ENCODE measurements at regions not wholly inside any gene's neighbourhood (a gene's known extent, or its start where the extent isn't known, plus 50 kb on each side); places are given as distances from the start of the nearest gene placed in this dataset.
A peak's percentile ranks its signal among the peaks of the same experiment; 100 is the strongest.
"Not testable (repeated sequence)": the region's sequence is repeated elsewhere in the genome, so short reads cannot be mapped to it uniquely, and the experiment has no call there.

- DNase-seq (ENCODE audit: insufficient read length, low spot score): no peak
- FAIRE-seq: no peak
Observed at GRCh38 chr5:12675959-12676358, 771.7 kb upstream of the CTNND2 start.

GRCh38 chr5:12672141-12672540 lies 767.9 kb upstream of the CTNND2 start:
- DNase-seq (ENCODE audit: insufficient read length, low spot score): no peak

GRCh38 chr5:12669326-12669725 lies 765.1 kb upstream of the CTNND2 start:
- no peak for FAIRE-seq
- no peak for DNase-seq (ENCODE audit: insufficient read length, low spot score)

More at GRCh38 chr5:12672141-12672540, 767.9 kb upstream of the CTNND2 start:
- FAIRE-seq: no peak

GRCh38 chr5:12668564-12668963 lies 764.3 kb upstream of the CTNND2 start:
- no peak for DNase-seq (ENCODE audit: insufficient read length, low spot score)

GRCh38 chr5:12667818-12668217 lies 763.6 kb upstream of the CTNND2 start:
- not testable (repeated sequence) for FAIRE-seq

More at GRCh38 chr5:12668564-12668963, 764.3 kb upstream of the CTNND2 start:
- no peak for FAIRE-seq

GRCh38 chr5:12665772-12666171 lies 761.5 kb upstream of the CTNND2 start:
- FAIRE-seq; DNase-seq (ENCODE audit: insufficient read length, low spot score): not testable (repeated sequence)

More at GRCh38 chr5:12667818-12668217, 763.6 kb upstream of the CTNND2 start:
- DNase-seq (ENCODE audit: insufficient read length, low spot score): not testable (repeated sequence)

- FAIRE-seq (no peak), DNase-seq (ENCODE audit: insufficient read length, low spot score) (no peak)
Observed at GRCh38 chr5:12662545-12663314, 758.5 kb upstream of the CTNND2 start.

- no peak for FAIRE-seq
Observed at GRCh38 chr5:12661617-12662370, 757.5 kb upstream of the CTNND2 start.

GRCh38 chr5:12660279-12661107 lies 756.2 kb upstream of the CTNND2 start:
- not testable (repeated sequence) for DNase-seq (ENCODE audit: insufficient read length, low spot score); FAIRE-seq

More at GRCh38 chr5:12661617-12662370, 757.5 kb upstream of the CTNND2 start:
- no peak for DNase-seq (ENCODE audit: insufficient read length, low spot score)

GRCh38 chr5:12659686-12660085 lies 755.4 kb upstream of the CTNND2 start:
- FAIRE-seq (no peak), DNase-seq (ENCODE audit: insufficient read length, low spot score) (no peak)

GRCh38 chr5:12658871-12659446 lies 754.7 kb upstream of the CTNND2 start:
- FAIRE-seq: no peak
- no peak for DNase-seq (ENCODE audit: insufficient read length, low spot score)

- not testable (repeated sequence) for DNase-seq (ENCODE audit: insufficient read length, low spot score); FAIRE-seq
Observed at GRCh38 chr5:12657914-12658474, 753.7 kb upstream of the CTNND2 start.

GRCh38 chr5:12655675-12656074 lies 751.4 kb upstream of the CTNND2 start:
- FAIRE-seq (no peak), DNase-seq (ENCODE audit: insufficient read length, low spot score) (no peak)

- DNase-seq (ENCODE audit: insufficient read length, low spot score) (no peak), FAIRE-seq (no peak)
Observed at GRCh38 chr5:12652201-12652600, 748.0 kb upstream of the CTNND2 start.

GRCh38 chr5:12648558-12648957 lies 744.3 kb upstream of the CTNND2 start:
- no peak for FAIRE-seq

GRCh38 chr5:12647613-12648012 lies 743.4 kb upstream of the CTNND2 start:
- no peak for FAIRE-seq
- no peak for DNase-seq (ENCODE audit: insufficient read length, low spot score)

More at GRCh38 chr5:12648558-12648957, 744.3 kb upstream of the CTNND2 start:
- no peak for DNase-seq (ENCODE audit: insufficient read length, low spot score)

GRCh38 chr5:12645582-12645981 lies 741.3 kb upstream of the CTNND2 start:
- DNase-seq (ENCODE audit: insufficient read length, low spot score) (no peak), FAIRE-seq (no peak)

GRCh38 chr5:12636209-12636608 lies 732.0 kb upstream of the CTNND2 start:
- peak; percentile 52 for FAIRE-seq
- DNase-seq (ENCODE audit: insufficient read length, low spot score): no peak

GRCh38 chr5:12626556-12626955 lies 722.3 kb upstream of the CTNND2 start:
- FAIRE-seq (peak; percentile 57), DNase-seq (ENCODE audit: insufficient read length, low spot score) (no peak)

- FAIRE-seq (no peak), DNase-seq (ENCODE audit: insufficient read length, low spot score) (no peak)
Observed at GRCh38 chr5:12625667-12626263, 721.5 kb upstream of the CTNND2 start.
